Keratinocyte (primary cell): ENCODE measurements at regions not wholly inside any gene's neighbourhood (a gene's known extent, or its start where the extent isn't known, plus 50 kb on each side); places are given as distances from the start of the nearest gene placed in this dataset.
A peak's percentile ranks its signal among the peaks of the same experiment; 100 is the strongest.

Source experiments
- DNase-seq: peaks from one replicate; pipeline ENCODE4 v3.0.0-alpha.2; 2011; ENCODE audit warnings: low read depth, missing footprints, low spot score
- FAIRE-seq: peaks from 2 replicates; lab custom pipeline; 2011; peaks lifted over from hg19 to GRCh38; lab: Jason Lieb, UNC
- H2AFZ ChIP-seq: 2 replicates; pipeline ENCODE4 v1.6.0; 2012; ENCODE audit warnings: low read length, control low read depth, inconsistent platforms; ENCODE audit not compliant: control insufficient read depth
- H3K27ac ChIP-seq: 2 replicates; pipeline ENCODE4 v1.5.1; 2011; ENCODE audit warnings: low read length; ENCODE audit not compliant: control insufficient read depth, insufficient read depth
- H3K27me3 ChIP-seq: 3 replicates; pipeline ENCODE4 v1.6.0; 2011; ENCODE audit warnings: low read length; ENCODE audit not compliant: control insufficient read depth, insufficient read depth; ENCODE audit errors: extremely low read depth
- H3K36me3 ChIP-seq, 2 experiments: 2 replicates in 1 of 2; 3 replicates in 1 of 2; pipeline ENCODE4 v1.5.1; 2011; ENCODE audit warnings: low read length in 2 of 2, mild to moderate bottlenecking in 1 of 2; ENCODE audit not compliant: control insufficient read depth in 2 of 2, insufficient read depth in 2 of 2; ENCODE audit errors: extremely low read depth in 1 of 2
- H3K4me1 ChIP-seq: 3 replicates; pipeline ENCODE4 v1.5.1; 2011; ENCODE audit warnings: low read length; ENCODE audit not compliant: control insufficient read depth, insufficient read depth; ENCODE audit errors: extremely low read depth
- H3K4me2 ChIP-seq: 3 replicates; pipeline ENCODE4 v1.6.0; 2011; ENCODE audit warnings: low read depth, low read length; ENCODE audit not compliant: control insufficient read depth, insufficient read depth; ENCODE audit errors: extremely low read depth
- H3K4me3 ChIP-seq, 3 experiments: fragments of 200-600 bp in 1 of 3; sonication (generic) in 1 of 3; 2 replicates in 2 of 3; 3 replicates in 1 of 3; pipeline ENCODE4 v1.5.1; 2011 to 2016; ENCODE audit warnings: low read length in 3 of 3, mild to moderate bottlenecking in 3 of 3, control low read depth in 2 of 3, inconsistent platforms in 1 of 3, low read depth in 1 of 3, mixed read lengths in 1 of 3, mixed run types in 1 of 3, moderate library complexity in 1 of 3; ENCODE audit not compliant: control insufficient read depth in 2 of 3, insufficient read depth in 2 of 3; ENCODE audit errors: extremely low read depth in 1 of 3
- H3K79me2 ChIP-seq: 2 replicates; pipeline ENCODE4 v1.6.0; 2012; ENCODE audit warnings: low read length; ENCODE audit not compliant: control insufficient read depth, insufficient read depth
- H3K9ac ChIP-seq: 3 replicates; pipeline ENCODE4 v1.6.0; 2011; ENCODE audit warnings: low read length; ENCODE audit not compliant: control insufficient read depth, insufficient read depth; ENCODE audit errors: extremely low read depth
- H3K9me1 ChIP-seq: 3 replicates; pipeline ENCODE4 v1.6.0; 2011; ENCODE audit warnings: low read length; ENCODE audit not compliant: control insufficient read depth, insufficient read depth; ENCODE audit errors: extremely low read depth
- H3K9me3 ChIP-seq: 2 replicates; pipeline ENCODE4 v1.5.1; 2012; ENCODE audit warnings: low read depth, low read length; ENCODE audit not compliant: control insufficient read depth
- H4K20me1 ChIP-seq: 3 replicates; pipeline ENCODE4 v1.6.0; 2011; ENCODE audit warnings: low read length; ENCODE audit not compliant: control insufficient read depth, insufficient read depth; ENCODE audit errors: extremely low read depth
- EZH2 ChIP-seq: IDR thresholded peaks from one replicate; pipeline ENCODE4 v1.6.1; 2012; ENCODE audit warnings: inconsistent platforms, mild to moderate bottlenecking, low read length, moderate library complexity
- dilution Hi-C: fragments of 300-500 bp; cut with MboI; formaldehyde crosslinking; loops from one replicate; pipeline ENCODE4 v1.7.0; 2020; ENCODE audit warnings: low sequenced_read_pairs; ENCODE audit not compliant: extremely low pct_ligation_motif_present
- TF ChIP-seq, protein P1 (sequence below), 3 experiments: IDR thresholded peaks in 1 of 3; conservative IDR thresholded peaks in 1 of 3; optimal IDR thresholded peaks in 1 of 3; 2 replicates in 2 of 3; 3 replicates in 1 of 3; pipeline versions ENCODE3 to v1.5.1; 2011; ENCODE audit warnings: low read length in 3 of 3, mild to moderate bottlenecking in 3 of 3, moderate library complexity in 2 of 3, control low read depth in 1 of 3, inconsistent platforms in 1 of 3; ENCODE audit not compliant: insufficient read depth in 2 of 3; ENCODE audit errors: extremely low read depth in 1 of 3

DNA sequence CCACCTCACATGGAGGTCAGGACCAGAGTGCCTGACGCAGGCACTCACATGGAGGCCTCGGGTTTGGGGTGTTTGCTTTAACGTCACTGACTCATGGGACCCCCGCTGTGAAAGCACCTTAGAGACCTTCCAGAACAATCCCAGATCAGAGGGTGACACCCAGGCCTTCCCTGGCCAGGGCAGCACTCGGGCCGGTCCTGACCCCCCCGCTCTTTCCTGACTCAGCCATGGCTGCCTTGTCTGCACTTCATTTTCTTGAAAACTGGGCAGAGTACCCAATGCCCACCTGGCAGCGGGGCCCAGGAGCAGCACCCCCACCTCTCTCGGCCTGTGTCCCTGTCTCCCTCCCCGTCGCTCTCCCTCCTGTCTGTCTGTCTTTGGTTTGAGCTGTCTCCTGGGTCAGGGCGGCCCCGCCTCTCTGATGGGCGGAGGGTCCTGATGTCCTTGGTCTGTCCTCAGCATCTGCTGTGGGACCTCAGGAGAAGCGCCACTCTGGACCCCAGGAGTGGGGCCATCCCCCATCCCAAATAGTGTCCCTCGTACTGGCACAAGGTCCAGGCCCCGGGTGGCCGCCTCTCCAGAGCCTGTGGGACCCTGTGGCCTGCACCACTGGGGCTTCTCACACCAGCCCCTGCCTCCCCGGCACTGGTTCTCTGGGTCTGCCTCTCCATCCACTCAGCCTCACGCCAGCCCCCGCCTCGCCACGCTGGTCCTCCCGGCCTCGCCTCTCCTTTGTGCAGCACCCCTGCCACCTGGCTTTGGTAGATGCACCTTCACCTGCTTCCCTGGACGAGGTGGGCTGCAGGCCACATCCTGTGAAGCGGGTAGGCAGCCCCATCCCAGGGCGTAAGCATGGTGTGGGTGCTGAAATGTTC is 55.9 kb upstream of the ZNF469 start:
- dilution Hi-C loops: no loop called here
- Histone ChIP-seq H4K20me1 (no peaks in the 10 kb centered on the region), H3K36me3 (no peaks in the 10 kb centered on the region), H3K9me3 (peaks cover 2% of the 10 kb centered on the region), H2AFZ (no peak overlapping the region), H3K79me2 (no peaks in the 10 kb centered on the region), H3K9me1 (no peaks in the 10 kb centered on the region), H3K4me3 (no peak overlapping the region), H3K4me2 (no peak overlapping the region), H3K27ac (no peak overlapping the region), H3K9ac (no peak overlapping the region), H3K4me1 (peaks cover 5% of the 10 kb centered on the region), H3K27me3 (no peaks in the 10 kb centered on the region)
- no peak for TF ChIP-seq EZH2
- TF ChIP-seq, protein P1, sequence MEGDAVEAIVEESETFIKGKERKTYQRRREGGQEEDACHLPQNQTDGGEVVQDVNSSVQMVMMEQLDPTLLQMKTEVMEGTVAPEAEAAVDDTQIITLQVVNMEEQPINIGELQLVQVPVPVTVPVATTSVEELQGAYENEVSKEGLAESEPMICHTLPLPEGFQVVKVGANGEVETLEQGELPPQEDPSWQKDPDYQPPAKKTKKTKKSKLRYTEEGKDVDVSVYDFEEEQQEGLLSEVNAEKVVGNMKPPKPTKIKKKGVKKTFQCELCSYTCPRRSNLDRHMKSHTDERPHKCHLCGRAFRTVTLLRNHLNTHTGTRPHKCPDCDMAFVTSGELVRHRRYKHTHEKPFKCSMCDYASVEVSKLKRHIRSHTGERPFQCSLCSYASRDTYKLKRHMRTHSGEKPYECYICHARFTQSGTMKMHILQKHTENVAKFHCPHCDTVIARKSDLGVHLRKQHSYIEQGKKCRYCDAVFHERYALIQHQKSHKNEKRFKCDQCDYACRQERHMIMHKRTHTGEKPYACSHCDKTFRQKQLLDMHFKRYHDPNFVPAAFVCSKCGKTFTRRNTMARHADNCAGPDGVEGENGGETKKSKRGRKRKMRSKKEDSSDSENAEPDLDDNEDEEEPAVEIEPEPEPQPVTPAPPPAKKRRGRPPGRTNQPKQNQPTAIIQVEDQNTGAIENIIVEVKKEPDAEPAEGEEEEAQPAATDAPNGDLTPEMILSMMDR (optimal IDR thresholded peaks at IDR 0.05 in 1 of 3, IDR thresholded peaks at IDR 0.05 in 1 of 3, conservative IDR thresholded peaks at IDR 0.05 in 1 of 3; ENCODE audit: extremely low read depth in 1 of 3, insufficient read depth in 2 of 3, low read length in 3 of 3): no peak
- FAIRE-seq: no peak
- DNase-seq: no peak

DNA sequence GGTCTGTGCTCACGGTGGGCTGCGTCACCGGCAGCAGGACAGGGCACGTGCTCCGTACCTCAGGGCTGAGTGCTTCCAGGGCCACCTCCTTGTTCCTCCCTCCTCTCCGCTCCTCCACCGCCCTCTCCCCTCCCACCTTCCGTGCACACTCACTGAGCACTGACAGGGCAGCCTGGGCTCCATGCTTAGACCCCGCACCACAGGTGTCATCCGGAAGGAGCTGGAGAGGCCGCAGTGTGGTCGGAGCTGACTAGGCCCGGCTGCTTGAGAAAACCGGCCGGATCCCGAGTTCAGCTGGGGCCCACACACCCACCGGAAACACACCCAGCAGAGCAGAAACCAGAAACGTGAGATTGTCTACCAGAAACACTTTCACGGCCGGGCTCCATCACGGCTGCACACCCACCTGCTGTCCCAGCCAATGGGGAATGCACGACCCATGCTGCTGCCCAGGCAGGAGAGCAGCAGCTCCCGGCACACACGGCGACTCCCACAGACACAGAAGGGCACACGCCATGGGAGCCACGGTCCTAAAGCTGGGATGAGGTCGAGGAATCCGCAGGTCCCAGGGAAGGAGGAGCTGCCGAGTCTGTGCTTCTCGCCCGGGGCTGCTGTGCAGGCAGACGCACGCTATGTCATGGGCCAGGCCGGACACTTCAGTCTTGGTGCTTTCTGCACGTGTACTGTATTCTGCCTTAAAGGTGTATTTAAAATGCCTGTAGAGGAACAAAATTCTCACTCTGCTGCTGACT is 55.0 kb upstream of the ZNF469 start:
- Histone ChIP-seq H3K9me1 (no peaks in the 10 kb centered on the region), H3K4me2 (no peak overlapping the region), H2AFZ (peak overlapping the region; percentile 33), H3K9ac (no peak overlapping the region), H3K79me2 (no peaks in the 10 kb centered on the region), H3K4me3 (no peak overlapping the region), H3K27ac (no peak overlapping the region), H3K4me1 (peaks cover 14% of the 10 kb centered on the region), H3K36me3 (no peaks in the 10 kb centered on the region), H4K20me1 (no peaks in the 10 kb centered on the region), H3K9me3 (peaks cover 2% of the 10 kb centered on the region), H3K27me3 (no peaks in the 10 kb centered on the region)
- DNase-seq (no peak), FAIRE-seq (no peak)
- dilution Hi-C loops: no loop called here
- TF ChIP-seq EZH2: no peak
- TF ChIP-seq, protein P1 (optimal IDR thresholded peaks at IDR 0.05 in 1 of 3, IDR thresholded peaks at IDR 0.05 in 1 of 3, conservative IDR thresholded peaks at IDR 0.05 in 1 of 3; ENCODE audit: extremely low read depth in 1 of 3, insufficient read depth in 2 of 3, low read length in 3 of 3): no peak
